ENCODE measurements at regions not wholly inside any gene's neighbourhood (a gene's known extent, or its start where the extent isn't known, plus 50 kb on each side); places are given as distances from the start of the nearest gene placed in this dataset.

DNA sequence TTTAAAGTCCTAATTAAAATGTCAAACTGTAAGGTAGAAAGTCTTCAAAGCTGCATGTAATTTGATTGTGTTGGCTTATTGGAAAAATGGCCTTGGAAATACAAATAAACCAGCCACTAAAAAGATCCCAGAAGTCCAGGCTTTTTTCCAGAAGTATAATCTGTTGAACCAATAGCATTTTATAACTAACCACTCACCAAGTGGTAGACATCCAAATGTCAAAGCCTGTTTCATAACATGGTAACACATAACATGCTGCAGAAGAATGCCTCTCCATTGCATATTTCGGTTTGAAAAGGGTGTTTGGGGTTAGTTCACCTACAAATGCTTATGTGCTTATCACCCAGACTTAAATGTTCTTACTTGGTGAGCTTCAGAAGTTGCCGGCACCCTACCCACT is 183.7 kb upstream of the DIO2 start:
- no peak for DNase-seq
- Mint-ChIP-seq H3K36me3 (ENCODE audit: low read depth) (no peaks in the 10 kb centered on the region), H3K4me1 (no peaks in the 10 kb centered on the region), H3K9me3 (peaks cover 3% of the 10 kb centered on the region), H3K27ac (no peak overlapping the region), H3K27me3 (no peaks in the 10 kb centered on the region), H3K4me3 (no peak overlapping the region)
- ChIA-PET CTCF (no interaction called here), POLR2A (no interaction called here)

GRCh38 chr14:80393766-80394165 is 182.5 kb upstream of the DIO2 start:
- CTCF ChIA-PET: no interaction called here
- POLR2A ChIA-PET: no interaction called here

DNA sequence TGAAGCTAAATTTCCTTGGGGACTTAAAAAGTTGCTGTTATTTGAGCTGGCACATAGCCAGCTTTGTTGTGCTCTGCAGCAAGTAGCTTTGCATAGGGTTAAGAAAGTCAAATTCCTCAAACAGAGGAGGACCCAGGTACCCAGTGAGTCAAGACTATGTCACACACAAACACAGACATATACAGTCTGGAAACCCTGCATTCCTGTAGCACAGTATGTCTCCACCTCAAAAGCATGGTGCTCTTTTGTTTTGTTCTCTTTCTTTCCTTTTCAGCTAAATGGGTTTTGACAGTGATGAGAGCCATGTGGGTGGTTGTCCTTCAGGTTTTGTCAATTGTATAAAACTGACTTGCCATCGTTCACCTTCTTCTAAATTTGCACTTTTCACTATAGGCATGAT is 179.6 kb upstream of the DIO2 start:
- ChIA-PET CTCF (no interaction called here), POLR2A (no interaction called here)
- H3K4me3 Mint-ChIP-seq: no peak overlapping the region
- DNase-seq: no peak
- H3K4me1 Mint-ChIP-seq: no peaks in the 10 kb centered on the region
- no peak overlapping the region for H3K27ac Mint-ChIP-seq
- no peaks in the 10 kb centered on the region for H3K36me3 Mint-ChIP-seq (ENCODE audit: low read depth)
- H3K9me3 Mint-ChIP-seq: no peaks in the 10 kb centered on the region
- no peaks in the 10 kb centered on the region for H3K27me3 Mint-ChIP-seq

More at GRCh38 chr14:80393766-80394165, 182.5 kb upstream of the DIO2 start:
- Mint-ChIP-seq H3K4me1 (no peaks in the 10 kb centered on the region), H3K4me3 (no peak overlapping the region), H3K9me3 (peaks cover 3% of the 10 kb centered on the region), H3K27me3 (no peaks in the 10 kb centered on the region), H3K27ac (no peak overlapping the region), H3K36me3 (ENCODE audit: low read depth) (no peaks in the 10 kb centered on the region)
- DNase-seq: no peak

DNA sequence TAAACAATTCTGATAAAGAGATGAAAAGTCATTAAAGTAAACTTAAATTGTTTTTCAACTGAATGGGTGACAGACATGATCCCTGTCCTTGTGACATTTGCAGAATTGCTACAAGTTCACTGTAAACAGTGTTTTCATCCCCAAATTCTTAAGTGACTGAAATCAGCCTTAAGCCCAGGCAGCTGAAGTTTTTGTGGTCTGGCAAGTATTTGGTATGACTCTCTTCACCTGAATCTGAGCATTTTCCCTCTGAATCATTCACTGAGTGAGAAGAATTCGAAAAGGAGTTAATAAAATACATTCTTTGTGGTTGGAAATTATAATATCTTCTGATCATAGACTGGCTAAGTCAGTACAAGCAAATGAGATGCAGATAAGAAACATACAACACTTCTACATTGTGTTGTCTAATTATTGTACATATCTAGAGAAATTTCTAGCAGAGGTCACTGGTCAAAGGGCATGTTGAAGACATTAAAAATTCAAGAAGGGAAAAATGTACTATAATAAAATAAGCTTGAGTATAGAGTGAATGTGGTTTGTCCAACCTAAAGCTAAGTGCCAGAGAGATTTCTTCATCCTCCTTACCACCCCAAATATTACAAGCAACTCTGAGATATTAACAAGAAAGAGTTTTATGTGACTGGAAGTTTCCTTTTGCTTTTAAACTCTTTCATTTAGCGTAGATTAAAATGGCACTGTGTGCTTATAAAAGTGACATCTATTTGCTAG is 177.8 kb upstream of the DIO2 start:
- Mint-ChIP-seq H3K27ac (no peak overlapping the region), H3K4me3 (no peak overlapping the region), H3K4me1 (no peaks in the 10 kb centered on the region), H3K36me3 (ENCODE audit: low read depth) (no peaks in the 10 kb centered on the region), H3K9me3 (no peaks in the 10 kb centered on the region), H3K27me3 (no peaks in the 10 kb centered on the region)
- ChIA-PET CTCF (no interaction called here), POLR2A (no interaction called here)
- DNase-seq: no peak

GRCh38 chr14:80387563-80387981 is 176.3 kb upstream of the DIO2 start:
- no peak overlapping the region for H3K27ac Mint-ChIP-seq
- ChIA-PET POLR2A (no interaction called here), CTCF (no interaction called here)
- H3K4me3 Mint-ChIP-seq: no peak overlapping the region
- no peaks in the 10 kb centered on the region for H3K9me3 Mint-ChIP-seq
- no peaks in the 10 kb centered on the region for H3K27me3 Mint-ChIP-seq
- no peaks in the 10 kb centered on the region for H3K36me3 Mint-ChIP-seq (ENCODE audit: low read depth)
- H3K4me1 Mint-ChIP-seq: no peaks in the 10 kb centered on the region
- no peak for DNase-seq

- H3K4me1 Mint-ChIP-seq: no peaks in the 10 kb centered on the region
- H3K36me3 Mint-ChIP-seq (ENCODE audit: low read depth): no peaks in the 10 kb centered on the region
- H3K9me3 Mint-ChIP-seq: no peaks in the 10 kb centered on the region
- H3K4me3 Mint-ChIP-seq: no peak overlapping the region
- ChIA-PET CTCF (no interaction called here), POLR2A (no interaction called here)
- H3K27me3 Mint-ChIP-seq: no peaks in the 10 kb centered on the region
- no peak for DNase-seq
- no peak overlapping the region for H3K27ac Mint-ChIP-seq
Observed at GRCh38 chr14:80385336-80385735, 174.0 kb upstream of the DIO2 start.

GRCh38 chr14:80383223-80383622 is 171.9 kb upstream of the DIO2 start:
- DNase-seq: no peak
- no peak overlapping the region for H3K4me3 Mint-ChIP-seq
- no peaks in the 10 kb centered on the region for H3K4me1 Mint-ChIP-seq
- no peaks in the 10 kb centered on the region for H3K27me3 Mint-ChIP-seq
- POLR2A ChIA-PET: no interaction called here
- no peaks in the 10 kb centered on the region for H3K36me3 Mint-ChIP-seq (ENCODE audit: low read depth)
- no peak overlapping the region for H3K27ac Mint-ChIP-seq
- H3K9me3 Mint-ChIP-seq: no peaks in the 10 kb centered on the region
- CTCF ChIA-PET: no interaction called here

- H3K27me3 Mint-ChIP-seq: no peaks in the 10 kb centered on the region
- ChIA-PET CTCF (no interaction called here), POLR2A (no interaction called here)
- no peak for DNase-seq
- H3K27ac Mint-ChIP-seq: no peak overlapping the region
- no peak overlapping the region for H3K4me3 Mint-ChIP-seq
- no peaks in the 10 kb centered on the region for H3K36me3 Mint-ChIP-seq (ENCODE audit: low read depth)
- H3K4me1 Mint-ChIP-seq: no peaks in the 10 kb centered on the region
- no peaks in the 10 kb centered on the region for H3K9me3 Mint-ChIP-seq
Observed at GRCh38 chr14:80381807-80382363, 170.6 kb upstream of the DIO2 start.

GRCh38 chr14:80379035-80379434 is 167.7 kb upstream of the DIO2 start:
- POLR2A ChIA-PET: no interaction called here
- H3K9me3 Mint-ChIP-seq: peaks cover 4% of the 10 kb centered on the region
- DNase-seq: no peak
- no peaks in the 10 kb centered on the region for H3K4me1 Mint-ChIP-seq
- no peak overlapping the region for H3K27ac Mint-ChIP-seq
- no peak overlapping the region for H3K4me3 Mint-ChIP-seq
- CTCF ChIA-PET: no interaction called here
- H3K36me3 Mint-ChIP-seq (ENCODE audit: low read depth): no peaks in the 10 kb centered on the region
- no peaks in the 10 kb centered on the region for H3K27me3 Mint-ChIP-seq

DNA sequence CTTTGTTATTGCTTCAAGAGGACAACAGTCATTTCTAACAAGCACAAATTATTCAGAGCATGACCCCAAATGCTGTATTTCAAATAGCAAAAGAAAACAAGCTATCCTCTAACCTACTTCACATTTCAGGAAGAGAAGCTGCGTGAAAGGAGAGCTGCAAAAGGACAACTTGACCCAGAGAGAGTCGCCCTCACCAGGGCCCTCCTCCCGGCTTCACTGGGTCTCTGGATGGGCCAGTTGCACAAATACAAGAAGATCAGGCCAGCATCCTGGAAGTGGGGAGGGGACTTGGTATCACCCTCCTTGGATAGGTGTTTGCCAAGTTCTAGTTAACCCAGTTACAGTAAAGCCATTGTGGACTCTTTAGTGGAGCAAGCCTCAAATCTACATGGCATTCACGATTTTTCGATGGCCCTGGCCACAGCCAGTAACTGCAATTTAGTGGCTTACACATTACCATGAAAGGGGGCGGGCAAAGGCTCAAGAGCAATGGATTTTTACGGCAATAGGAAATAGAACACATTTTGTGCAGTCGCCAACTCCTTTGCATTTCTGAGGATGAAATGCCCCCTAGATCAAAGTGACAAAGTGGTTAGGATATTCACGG is 166.9 kb upstream of the DIO2 start:
- H3K27ac Mint-ChIP-seq: no peak overlapping the region
- no peaks in the 10 kb centered on the region for H3K36me3 Mint-ChIP-seq (ENCODE audit: low read depth)
- POLR2A ChIA-PET: no interaction called here
- no peak overlapping the region for H3K4me3 Mint-ChIP-seq
- DNase-seq: no peak
- CTCF ChIA-PET: no interaction called here
- H3K9me3 Mint-ChIP-seq: peaks cover 4% of the 10 kb centered on the region
- no peaks in the 10 kb centered on the region for H3K27me3 Mint-ChIP-seq
- no peaks in the 10 kb centered on the region for H3K4me1 Mint-ChIP-seq

GRCh38 chr14:80364816-80365215 is 153.5 kb upstream of the DIO2 start:
- ChIA-PET CTCF (no interaction called here), POLR2A (no interaction called here)
- H3K36me3 Mint-ChIP-seq (ENCODE audit: low read depth): no peaks in the 10 kb centered on the region
- H3K9me3 Mint-ChIP-seq: no peaks in the 10 kb centered on the region
- no peaks in the 10 kb centered on the region for H3K4me1 Mint-ChIP-seq
- no peak for DNase-seq
- H3K27me3 Mint-ChIP-seq: no peaks in the 10 kb centered on the region
- H3K27ac Mint-ChIP-seq: no peak overlapping the region
- H3K4me3 Mint-ChIP-seq: no peak overlapping the region

GRCh38 chr14:80364274-80364673 is 153.0 kb upstream of the DIO2 start:
- Mint-ChIP-seq H3K27me3 (no peaks in the 10 kb centered on the region), H3K4me3 (no peak overlapping the region), H3K9me3 (no peaks in the 10 kb centered on the region), H3K27ac (no peak overlapping the region), H3K36me3 (ENCODE audit: low read depth) (no peaks in the 10 kb centered on the region), H3K4me1 (no peaks in the 10 kb centered on the region)
- DNase-seq: no peak
- CTCF ChIA-PET: no interaction called here
- POLR2A ChIA-PET: no interaction called here

- DNase-seq: no peak
- Mint-ChIP-seq H3K4me3 (no peak overlapping the region), H3K27me3 (no peaks in the 10 kb centered on the region), H3K4me1 (no peaks in the 10 kb centered on the region), H3K9me3 (no peaks in the 10 kb centered on the region), H3K27ac (no peak overlapping the region), H3K36me3 (ENCODE audit: low read depth) (no peaks in the 10 kb centered on the region)
- CTCF ChIA-PET: no interaction called here
- POLR2A ChIA-PET: no interaction called here
Observed at GRCh38 chr14:80358112-80358511, 146.8 kb upstream of the DIO2 start.

- Mint-ChIP-seq H3K9me3 (no peaks in the 10 kb centered on the region), H3K27me3 (no peaks in the 10 kb centered on the region), H3K4me3 (no peak overlapping the region), H3K4me1 (no peaks in the 10 kb centered on the region), H3K27ac (no peak overlapping the region), H3K36me3 (ENCODE audit: low read depth) (no peaks in the 10 kb centered on the region)
- POLR2A ChIA-PET: no interaction called here
- DNase-seq: no peak
- CTCF ChIA-PET: no interaction called here
Observed at GRCh38 chr14:80356413-80356812, 145.1 kb upstream of the DIO2 start.
